Natural killer cell (primary cell): ENCODE measurements at regions not wholly inside any gene's neighbourhood (a gene's known extent, or its start where the extent isn't known, plus 50 kb on each side); places are given as distances from the start of the nearest gene placed in this dataset.

Experiments used
- ATAC-seq, 3 donors: fragments of 150-1000 bp in 2 of 3; fragments of 200-7000 bp in 1 of 3; cut with Tn5 transposase; 1 replicate in 1 of 3; 2 replicates in 2 of 3; pipeline ENCODE4 v1.10.0; 2021; ENCODE audit warnings: mild to moderate bottlenecking in 2 of 3, moderate library complexity in 2 of 3
- DNase-seq, 2 donors: peaks; one replicate each; pipeline versions ENCODE4 v3.0.0 to v3.0.0-alpha.2; 2013 to 2021; ENCODE audit warnings: mixed read lengths in 1 of 2
- H3K27ac ChIP-seq: one replicate; pipeline ENCODE4 v1.5.1; 2013; ENCODE audit warnings: mild to moderate bottlenecking, low read length
- H3K27me3 ChIP-seq: one replicate; pipeline ENCODE4 v1.6.1; 2013; ENCODE audit warnings: low read length; ENCODE audit not compliant: control insufficient read depth, insufficient read depth
- H3K36me3 ChIP-seq: one replicate; pipeline ENCODE4 v1.6.1; 2013; ENCODE audit warnings: low read length; ENCODE audit not compliant: control insufficient read depth, insufficient read depth
- H3K4me1 ChIP-seq: one replicate; pipeline ENCODE4 v1.6.1; 2013; ENCODE audit warnings: low read length; ENCODE audit not compliant: control insufficient read depth, insufficient read depth
- H3K4me3 ChIP-seq: one replicate; pipeline ENCODE4 v1.5.1; 2013; ENCODE audit warnings: low read length
- H3K9me3 ChIP-seq: one replicate; pipeline ENCODE4 v1.6.1; 2013; ENCODE audit warnings: low read length; ENCODE audit not compliant: control insufficient read depth, insufficient read depth
- H3K27ac Mint-ChIP-seq, 2 donors: one replicate each; pipeline ENCODE4 v1.8.0; 2022; ENCODE audit warnings: mild to moderate bottlenecking in 2 of 2, mixed read lengths in 2 of 2, moderate library complexity in 1 of 2
- H3K27me3 Mint-ChIP-seq, 2 donors: one replicate each; pipeline ENCODE4 v1.8.0; 2022; ENCODE audit warnings: low read depth in 2 of 2, mixed read lengths in 2 of 2
- H3K36me3 Mint-ChIP-seq: one replicate; pipeline ENCODE4 v1.8.0; 2022; ENCODE audit warnings: mixed read lengths
- H3K4me1 Mint-ChIP-seq, 2 donors: one replicate each; pipeline ENCODE4 v1.8.0; 2022; ENCODE audit warnings: mixed read lengths in 2 of 2
- H3K4me3 Mint-ChIP-seq: one replicate; pipeline ENCODE4 v1.8.0; 2022; ENCODE audit warnings: mild to moderate bottlenecking, moderate library complexity, mixed read lengths
- H3K9me3 Mint-ChIP-seq, 2 donors: one replicate each; pipeline ENCODE4 v1.8.0; 2022; ENCODE audit warnings: mixed read lengths in 2 of 2
- CTCF ChIP-seq: fragments of 200-600 bp; IDR thresholded peaks from one replicate; pipeline ENCODE4 v1.8.0; 2022; ENCODE audit warnings: antibody characterized with exemption
- WGBS: methylation state at CpG from one replicate; pipeline ENCODE4 v1.1.7; 2013; ENCODE audit warnings: missing lambda C conversion rate; ENCODE audit not compliant: insufficient coverage; 5-methylcytosine and 5-hydroxymethylcytosine counted together
- intact Hi-C: fragments of 100-400 bp; cut with micrococcal nuclease; formaldehyde crosslinking; loops from one replicate; pipeline ENCODE4 v1.14.2; 2022

- DNase-seq, result no peak
- Mint-ChIP-seq H3K27me3 (no peaks in the 10 kb centered on the region), H3K9me3 (no peaks in the 10 kb centered on the region), H3K36me3 (no peaks in the 10 kb centered on the region), H3K4me3 (no peak overlapping the region), H3K4me1 (no peaks in the 10 kb centered on the region), H3K27ac (no peak overlapping the region)
- H3K9me3 ChIP-seq, result no peaks in the 10 kb centered on the region
- H3K36me3 ChIP-seq, result no peaks in the 10 kb centered on the region
- no peak overlapping the region for H3K27ac ChIP-seq
- H3K4me3 ChIP-seq, result no peak overlapping the region
- WGBS, result 50% methylated on average over 1 of the region's 2 CpGs
- no peak for ATAC-seq
- intact Hi-C loops, result no loop called here
- no peak for TF ChIP-seq CTCF
- no peaks in the 10 kb centered on the region for H3K4me1 ChIP-seq
- H3K27me3 ChIP-seq, result no peaks in the 10 kb centered on the region
Observed at GRCh38 chr5:82526540-82526939, 248.4 kb upstream of the RPS23 start.

- TF ChIP-seq CTCF, result no peak
- Histone ChIP-seq H3K4me3 (no peak overlapping the region), H3K4me1 (no peaks in the 10 kb centered on the region), H3K9me3 (no peaks in the 10 kb centered on the region), H3K36me3 (no peaks in the 10 kb centered on the region), H3K27ac (no peak overlapping the region), H3K27me3 (no peaks in the 10 kb centered on the region)
- Mint-ChIP-seq H3K36me3 (no peaks in the 10 kb centered on the region), H3K4me1 (no peaks in the 10 kb centered on the region), H3K9me3 (no peaks in the 10 kb centered on the region), H3K27me3 (no peaks in the 10 kb centered on the region), H3K4me3 (no peak overlapping the region), H3K27ac (no peak overlapping the region)
- DNase-seq, result no peak
- intact Hi-C loops, result no loop called here
- no peak for ATAC-seq
- WGBS, result 97% methylated on average over 3 of the region's 3 CpGs
Observed at GRCh38 chr5:82525626-82526025, 247.5 kb upstream of the RPS23 start.

- ATAC-seq (no peak), DNase-seq (no peak)
- intact Hi-C loops, result no loop called here
- Mint-ChIP-seq H3K4me1 (no peaks in the 10 kb centered on the region), H3K9me3 (no peaks in the 10 kb centered on the region), H3K27me3 (peaks cover 0 to 2% of the 10 kb centered on the region in 2 donors), H3K27ac (no peak overlapping the region), H3K36me3 (no peaks in the 10 kb centered on the region), H3K4me3 (no peak overlapping the region)
- H3K4me3 ChIP-seq, result no peak overlapping the region
- H3K9me3 ChIP-seq, result no peaks in the 10 kb centered on the region
- H3K4me1 ChIP-seq, result no peaks in the 10 kb centered on the region
- no peak for TF ChIP-seq CTCF
- no peaks in the 10 kb centered on the region for H3K36me3 ChIP-seq
- H3K27ac ChIP-seq, result no peak overlapping the region
- 82% methylated on average over 2 of the region's 2 CpGs for whole genome bisulfite sequencing
- H3K27me3 ChIP-seq, result no peaks in the 10 kb centered on the region
Observed at GRCh38 chr5:82523633-82524032, 245.5 kb upstream of the RPS23 start.

GRCh38 chr5:82522897-82523296 lies 244.7 kb upstream of the RPS23 start:
- 86% methylated on average over 7 of the region's 7 CpGs for WGBS
- DNase-seq, result no peak
- no peak for ATAC-seq
- Histone ChIP-seq H3K4me1 (no peaks in the 10 kb centered on the region), H3K27me3 (no peaks in the 10 kb centered on the region), H3K9me3 (no peaks in the 10 kb centered on the region), H3K36me3 (no peaks in the 10 kb centered on the region), H3K27ac (no peak overlapping the region), H3K4me3 (no peak overlapping the region)
- H3K27me3 Mint-ChIP-seq, result peaks cover 0 to 2% of the 10 kb centered on the region in 2 donors
- no peak for TF ChIP-seq CTCF
- no peak overlapping the region for H3K4me3 Mint-ChIP-seq
- H3K27ac Mint-ChIP-seq, result no peak overlapping the region
- no peaks in the 10 kb centered on the region for H3K9me3 Mint-ChIP-seq
- H3K36me3 Mint-ChIP-seq, result no peaks in the 10 kb centered on the region
- H3K4me1 Mint-ChIP-seq, result no peaks in the 10 kb centered on the region
- intact Hi-C loops, result no loop called here
